ENCODE measurements at regions not wholly inside any gene's neighbourhood (a gene's known extent, or its start where the extent isn't known, plus 50 kb on each side); places are given as distances from the start of the nearest gene placed in this dataset. TPM values are rescaled to one million over a fixed set of nuclear protein-coding genes. Genes with fewer than 3 reads are reported as not detected.

DNA sequence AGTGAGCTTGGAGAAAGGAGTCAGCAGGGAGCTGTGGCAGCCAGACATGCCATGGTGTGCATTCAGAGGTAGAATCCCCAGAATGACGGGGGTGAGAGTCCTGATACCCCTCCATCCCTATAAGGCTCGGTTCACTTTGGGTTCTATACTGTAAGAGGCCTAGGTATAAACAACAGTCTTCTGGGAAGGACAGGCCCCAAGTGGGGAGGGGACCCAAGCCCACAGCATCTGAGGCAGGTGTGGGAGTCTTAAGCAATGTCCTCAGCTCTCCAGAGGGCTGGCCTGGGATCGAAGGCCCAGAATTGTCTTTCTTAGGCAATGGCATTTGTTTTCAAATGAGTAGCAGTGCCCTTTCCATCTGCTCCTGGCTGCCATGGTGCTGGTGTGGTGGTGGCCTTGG is 50.2 kb upstream of the MAMLD1 start:
- Histone ChIP-seq H3K27me3 (ENCODE audit: insufficient read depth, low read length, poor library complexity) (no peaks in the 10 kb centered on the region), H2BK120ac (ENCODE audit: low read depth, low read length) (no peak overlapping the region), H2BK15ac (replicated peaks; ENCODE audit: low read depth) (no peak overlapping the region), H3K56ac (ENCODE audit: low read length) (peak overlapping the region; percentile 54), H3K18ac (ENCODE audit: low read length) (no peak overlapping the region), H3K4me2 (ENCODE audit: low read length) (no peak overlapping the region), H3K27ac (ENCODE audit: low read depth, low read length) (peak overlapping the region; percentile 67), H4K8ac (ENCODE audit: low read depth, low read length) (no peak overlapping the region), H3K79me2 (ENCODE audit: control insufficient read depth, insufficient read depth, low read length) (no peaks in the 10 kb centered on the region), H3K23ac (ENCODE audit: low read length) (no peak overlapping the region), H3K4ac (ENCODE audit: low read depth, low read length) (no peak overlapping the region), H3K36me3 (ENCODE audit: control insufficient read depth, insufficient read depth, low read length) (no peaks in the 10 kb centered on the region), H3K4me1 (ENCODE audit: control insufficient read depth, low read depth, low read length) (no peaks in the 10 kb centered on the region), H3K9ac (ENCODE audit: low read length) (no peak overlapping the region), H3K4me3 (ENCODE audit: low read length) (no peak overlapping the region), H2BK5ac (ENCODE audit: low read length) (peak overlapping the region; percentile 72), H4K5ac (ENCODE audit: low read length) (no peak overlapping the region), H3K79me1 (ENCODE audit: low read length) (no peaks in the 10 kb centered on the region), H2AK5ac (ENCODE audit: low read length) (no peak overlapping the region)
- no peak for DNase-seq
- whole genome bisulfite sequencing (ENCODE audit: extremely low coverage, insufficient coverage, low lambda C conversion rate) = no CpG with 5 or more reads among the region's 3 CpGs

Small RNA genes in the stretch of these regions (small RNA-seq; reads per million reads assigned to genes)
- gene MIR2114 (ENCODE audit: insufficient read depth) = not detected
